Gastroesophageal sphincter (tissue), 4 donors: ENCODE measurements at regions not wholly inside any gene's neighbourhood (a gene's known extent, or its start where the extent isn't known, plus 50 kb on each side); places are given as distances from the start of the nearest gene placed in this dataset.
"Not testable (repeated sequence)": the region's sequence is repeated elsewhere in the genome, so short reads cannot be mapped to it uniquely, and the experiment has no call there.

Experiments
- ATAC-seq: fragments of 150-250 bp; one replicate; pipeline ENCODE4 v1.9.1; 2016; ENCODE audit warnings: mild to moderate bottlenecking, moderate library complexity
- H3K27ac ChIP-seq, 4 donors: fragments of 200-600 bp; sonication (generic) in 3 of 4; 1 replicate in 3 of 4; 2 replicates in 1 of 4; pipeline ENCODE4 v1.5.1; 2016 to 2019
- H3K27me3 ChIP-seq: fragments of 200-600 bp; sonication (generic); one replicate; pipeline ENCODE4 v1.5.1; 2019
- H3K36me3 ChIP-seq, 2 donors: fragments of 200-600 bp; sonication (generic); one replicate each; pipeline ENCODE4 v1.5.1; 2019; ENCODE audit warnings: control low read depth in 1 of 2
- H3K4me1 ChIP-seq, 3 donors: fragments of 200-600 bp; sonication (generic); 1 replicate in 2 of 3; 2 replicates in 1 of 3; pipeline ENCODE4 v1.5.1; 2016 to 2019; ENCODE audit warnings: control low read depth in 2 of 3
- H3K4me3 ChIP-seq, 2 donors: fragments of 200-600 bp; sonication (generic); one replicate each; pipeline ENCODE4 v1.5.1; 2019; ENCODE audit warnings: mild to moderate bottlenecking in 1 of 2, moderate library complexity in 1 of 2
- H3K9me3 ChIP-seq, 3 donors: fragments of 200-600 bp; sonication (generic); one replicate each; pipeline ENCODE4 v1.5.1; 2017 to 2019; ENCODE audit warnings: control low read depth in 2 of 3
- CTCF ChIP-seq, 4 experiments: fragments of 200-600 bp in 2 of 4; fragments of 450-650 bp in 2 of 4; sonication (generic) in 1 of 4; IDR thresholded peaks; one replicate each; pipeline ENCODE4 v1.5.1; 2017 to 2019; ENCODE audit warnings: antibody characterized with exemption in 4 of 4, mild to moderate bottlenecking in 2 of 4, moderate library complexity in 2 of 4
- EP300 ChIP-seq: sonication (generic); formaldehyde crosslinking; IDR thresholded peaks from one replicate; pipeline ENCODE4 v1.6.1; 2017; ENCODE audit warnings: antibody characterized with exemption, mild to moderate bottlenecking
- POLR2A ChIP-seq, 2 donors: fragments of 450-650 bp; IDR thresholded peaks; one replicate each; pipeline ENCODE4 v1.6.1; 2017; ENCODE audit warnings: antibody characterized with exemption in 2 of 2, mild to moderate bottlenecking in 2 of 2, moderate library complexity in 1 of 2
- POLR2AphosphoS5 ChIP-seq: sonication (generic); formaldehyde crosslinking; IDR thresholded peaks from one replicate; pipeline ENCODE4 v1.6.1; 2017; ENCODE audit warnings: antibody characterized with exemption
- WGBS, 2 donors: methylation state at CpG; one replicate each; pipeline ENCODE4 v1.1.5; 2018; ENCODE audit warnings: low coverage in 1 of 2; 5-methylcytosine and 5-hydroxymethylcytosine counted together

GRCh38 chrX:109125304-109125703 is 356.6 kb downstream of the GUCY2F start:
- ATAC-seq = no peak
- 60 to 71% methylated on average over 1 to 3 of the region's 3 CpGs for WGBS, 2 donors

GRCh38 chrX:109089359-109089758 is 353.0 kb upstream of the IRS4 start:
- no CpG with 5 or more reads among the region's 4 CpGs for WGBS, 2 donors
- TF ChIP-seq EP300 = no peak
- TF ChIP-seq POLR2AphosphoS5 = no peak
- TF ChIP-seq POLR2A (IDR thresholded peaks at IDR 0.05) = no peak
- no peak for TF ChIP-seq CTCF (IDR thresholded peaks at IDR 0.05)
- no peaks in the 10 kb centered on the region for H3K4me1 ChIP-seq
- no peak for ATAC-seq
- H3K4me3 ChIP-seq = no peak overlapping the region
- H3K36me3 ChIP-seq = no peaks in the 10 kb centered on the region
- H3K9me3 ChIP-seq = no peaks in the 10 kb centered on the region
- H3K27me3 ChIP-seq = no peaks in the 10 kb centered on the region
- H3K27ac ChIP-seq = no peak overlapping the region

More at GRCh38 chrX:109125304-109125703, 356.6 kb downstream of the GUCY2F start:
- TF ChIP-seq POLR2AphosphoS5 (no peak), POLR2A (IDR thresholded peaks at IDR 0.05) (no peak), CTCF (IDR thresholded peaks at IDR 0.05) (no peak), EP300 (no peak)
- Histone ChIP-seq H3K36me3 (no peaks in the 10 kb centered on the region), H3K4me3 (no peak overlapping the region), H3K9me3 (no peaks in the 10 kb centered on the region), H3K4me1 (no peaks in the 10 kb centered on the region), H3K27ac (no peak overlapping the region), H3K27me3 (no peaks in the 10 kb centered on the region)

- no peak for ATAC-seq
These were observed 341.4 kb upstream of the IRS4 start for GRCh38 chrX:109077788-109078187.

GRCh38 chrX:109054181-109054581 is 317.8 kb upstream of the IRS4 start:
- WGBS, 2 donors = 83 to 100% methylated on average over 1 to 9 of the region's 27 CpGs
- not testable (repeated sequence) for H3K27me3 ChIP-seq, H3K4me3 ChIP-seq, H3K36me3 ChIP-seq, H3K27ac ChIP-seq, H3K9me3 ChIP-seq, H3K4me1 ChIP-seq, ATAC-seq

More at GRCh38 chrX:109077788-109078187, 341.4 kb upstream of the IRS4 start:
- TF ChIP-seq POLR2AphosphoS5 = no peak
- no peak for TF ChIP-seq EP300
- TF ChIP-seq CTCF (IDR thresholded peaks at IDR 0.05) = no peak
- no peak for TF ChIP-seq POLR2A (IDR thresholded peaks at IDR 0.05)
- Histone ChIP-seq H3K27me3 (no peaks in the 10 kb centered on the region), H3K4me3 (no peak overlapping the region), H3K27ac (no peak overlapping the region), H3K36me3 (no peaks in the 10 kb centered on the region), H3K9me3 (no peaks in the 10 kb centered on the region), H3K4me1 (no peaks in the 10 kb centered on the region)
- 40% methylated on average over 1 of the region's 1 CpG; no CpG with 5 or more reads in 1 of the 2 donors for WGBS, 2 donors

- Histone ChIP-seq H3K27me3 (no peaks in the 10 kb centered on the region), H3K36me3 (no peaks in the 10 kb centered on the region), H3K4me1 (no peaks in the 10 kb centered on the region), H3K9me3 (no peaks in the 10 kb centered on the region), H3K4me3 (no peak overlapping the region), H3K27ac (no peak overlapping the region)
- ATAC-seq = no peak
- WGBS, 2 donors = 10 to 26% methylated on average over 2 of the region's 2 CpGs
- TF ChIP-seq POLR2AphosphoS5 (no peak), POLR2A (IDR thresholded peaks at IDR 0.05) (no peak), EP300 (no peak), CTCF (IDR thresholded peaks at IDR 0.05) (no peak)
These were observed 313.5 kb upstream of the IRS4 start for GRCh38 chrX:109049903-109050302.

- Histone ChIP-seq H3K4me1 (no peaks in the 10 kb centered on the region), H3K4me3 (no peak overlapping the region), H3K27ac (no peak overlapping the region), H3K36me3 (no peaks in the 10 kb centered on the region), H3K27me3 (no peaks in the 10 kb centered on the region), H3K9me3 (no peaks in the 10 kb centered on the region)
- 33 to 53% methylated on average over 2 of the region's 2 CpGs for WGBS, 2 donors
- no peak for ATAC-seq
- TF ChIP-seq POLR2AphosphoS5 (no peak), EP300 (no peak), CTCF (IDR thresholded peaks at IDR 0.05) (no peak), POLR2A (IDR thresholded peaks at IDR 0.05) (no peak)
These were observed 313.1 kb upstream of the IRS4 start for GRCh38 chrX:109049416-109049815.
